ENCODE measurements at regions not wholly inside any gene's neighbourhood (a gene's known extent, or its start where the extent isn't known, plus 50 kb on each side); places are given as distances from the start of the nearest gene placed in this dataset.

DNA sequence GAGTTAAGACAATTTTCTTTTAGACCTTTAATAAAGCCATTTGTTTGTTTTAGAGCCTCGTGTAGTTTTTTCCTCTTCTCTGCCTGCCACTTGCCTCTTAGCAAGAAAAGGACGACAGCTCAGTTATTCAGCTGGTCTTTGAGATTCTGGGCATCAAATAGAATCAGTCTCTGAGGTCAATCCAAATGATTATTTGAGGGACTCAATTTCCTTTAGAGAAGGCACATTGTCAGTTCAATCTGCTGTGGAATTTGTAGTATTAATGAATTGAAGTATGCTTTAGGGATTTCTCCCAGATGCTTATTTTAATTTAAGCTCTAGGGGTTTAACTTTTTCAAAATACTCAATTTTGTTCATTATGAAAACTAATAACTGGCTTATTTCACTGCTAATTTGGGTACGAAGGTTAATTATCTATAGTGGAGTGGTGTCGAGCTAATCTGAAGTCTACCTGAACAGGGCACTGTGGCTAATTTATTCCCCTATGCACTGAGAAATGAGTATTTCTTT lies 841.2 kb upstream of the AUTS2 start:
- Histone ChIP-seq H4K20me1 (ENCODE audit: insufficient read depth, low read length) (no peaks in the 10 kb centered on the region), H3K9me3 (ENCODE audit: low read depth, low read length) (no peaks in the 10 kb centered on the region), H3K4me2 (ENCODE audit: insufficient read depth, low read length) (no peak overlapping the region), H3K27ac (ENCODE audit: low read depth, low read length) (no peak overlapping the region), H3K79me2 (ENCODE audit: insufficient read depth, low read length) (no peaks in the 10 kb centered on the region), H3K4me1 (ENCODE audit: insufficient read depth, low read length) (no peaks in the 10 kb centered on the region), H2AFZ (ENCODE audit: low read length) (no peak overlapping the region), H3K36me3 (ENCODE audit: insufficient read depth, low read length) (no peaks in the 10 kb centered on the region), H3K27me3 (ENCODE audit: insufficient read depth, low read length) (no peaks in the 10 kb centered on the region), H3K4me3 (ENCODE audit: insufficient read depth, low read length) (no peak overlapping the region)
- DNase-seq (ENCODE audit: insufficient read length, low spot score, missing footprints), result no peak
- TF ChIP-seq, protein P1, sequence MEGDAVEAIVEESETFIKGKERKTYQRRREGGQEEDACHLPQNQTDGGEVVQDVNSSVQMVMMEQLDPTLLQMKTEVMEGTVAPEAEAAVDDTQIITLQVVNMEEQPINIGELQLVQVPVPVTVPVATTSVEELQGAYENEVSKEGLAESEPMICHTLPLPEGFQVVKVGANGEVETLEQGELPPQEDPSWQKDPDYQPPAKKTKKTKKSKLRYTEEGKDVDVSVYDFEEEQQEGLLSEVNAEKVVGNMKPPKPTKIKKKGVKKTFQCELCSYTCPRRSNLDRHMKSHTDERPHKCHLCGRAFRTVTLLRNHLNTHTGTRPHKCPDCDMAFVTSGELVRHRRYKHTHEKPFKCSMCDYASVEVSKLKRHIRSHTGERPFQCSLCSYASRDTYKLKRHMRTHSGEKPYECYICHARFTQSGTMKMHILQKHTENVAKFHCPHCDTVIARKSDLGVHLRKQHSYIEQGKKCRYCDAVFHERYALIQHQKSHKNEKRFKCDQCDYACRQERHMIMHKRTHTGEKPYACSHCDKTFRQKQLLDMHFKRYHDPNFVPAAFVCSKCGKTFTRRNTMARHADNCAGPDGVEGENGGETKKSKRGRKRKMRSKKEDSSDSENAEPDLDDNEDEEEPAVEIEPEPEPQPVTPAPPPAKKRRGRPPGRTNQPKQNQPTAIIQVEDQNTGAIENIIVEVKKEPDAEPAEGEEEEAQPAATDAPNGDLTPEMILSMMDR (IDR thresholded peaks at IDR 0.05; ENCODE audit: extremely low read depth, low read depth, low read length), result no peak

DNA sequence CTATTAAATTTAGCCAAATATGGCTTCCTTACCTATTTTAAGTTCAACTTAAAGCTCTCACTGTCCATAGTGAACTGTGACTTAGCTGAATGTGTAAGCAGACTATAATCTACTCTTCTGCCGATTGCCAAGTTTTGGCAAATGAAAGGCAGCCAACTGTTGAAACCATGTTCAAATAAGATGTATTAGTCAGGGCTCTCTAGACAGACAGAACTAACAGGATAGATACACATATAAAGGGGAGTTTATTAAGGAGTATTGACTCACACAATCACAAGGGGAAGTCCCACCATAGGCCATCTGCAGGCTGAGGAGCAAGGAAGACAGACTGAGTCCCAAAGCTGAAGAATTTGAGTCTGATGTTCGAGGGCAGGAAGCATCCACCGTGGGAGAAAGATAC lies 837.7 kb upstream of the AUTS2 start:
- TF ChIP-seq, protein P1 (IDR thresholded peaks at IDR 0.05; ENCODE audit: extremely low read depth, low read depth, low read length), result no peak
- H3K4me2 ChIP-seq (ENCODE audit: insufficient read depth, low read length), result no peak overlapping the region
- no peaks in the 10 kb centered on the region for H3K79me2 ChIP-seq (ENCODE audit: insufficient read depth, low read length)
- H3K27me3 ChIP-seq (ENCODE audit: insufficient read depth, low read length), result no peaks in the 10 kb centered on the region
- no peak overlapping the region for H3K27ac ChIP-seq (ENCODE audit: low read depth, low read length)
- H2AFZ ChIP-seq (ENCODE audit: low read length), result no peak overlapping the region
- H3K4me1 ChIP-seq (ENCODE audit: insufficient read depth, low read length), result no peaks in the 10 kb centered on the region
- H3K9me3 ChIP-seq (ENCODE audit: low read depth, low read length), result no peaks in the 10 kb centered on the region
- no peak overlapping the region for H3K4me3 ChIP-seq (ENCODE audit: insufficient read depth, low read length)
- no peaks in the 10 kb centered on the region for H4K20me1 ChIP-seq (ENCODE audit: insufficient read depth, low read length)
- DNase-seq (ENCODE audit: insufficient read length, low spot score, missing footprints), result no peak
- H3K36me3 ChIP-seq (ENCODE audit: insufficient read depth, low read length), result no peaks in the 10 kb centered on the region

DNA sequence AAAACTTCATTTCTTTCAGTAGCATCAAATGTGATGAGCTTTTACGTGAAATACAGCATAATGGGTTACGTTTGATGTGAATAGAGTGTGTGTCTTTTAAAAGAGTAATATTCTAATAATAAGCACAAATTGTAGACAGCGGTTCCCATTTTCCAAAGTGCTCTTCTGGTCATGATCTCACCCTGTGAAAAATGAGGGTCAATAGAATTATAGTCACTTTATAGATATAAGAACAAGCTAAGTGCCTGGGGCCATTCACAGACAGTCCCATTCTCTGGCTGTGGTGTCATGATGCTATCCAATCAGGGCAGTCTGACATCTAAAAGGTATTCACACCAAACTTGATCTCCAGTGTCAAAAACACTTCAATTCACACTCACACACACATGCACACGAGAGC lies 830.8 kb upstream of the AUTS2 start:
- DNase-seq (ENCODE audit: insufficient read length, low spot score, missing footprints), result no peak
- H3K9me3 ChIP-seq (ENCODE audit: low read depth, low read length), result no peaks in the 10 kb centered on the region
- no peaks in the 10 kb centered on the region for H3K4me1 ChIP-seq (ENCODE audit: insufficient read depth, low read length)
- H3K4me3 ChIP-seq (ENCODE audit: insufficient read depth, low read length), result no peak overlapping the region
- no peaks in the 10 kb centered on the region for H4K20me1 ChIP-seq (ENCODE audit: insufficient read depth, low read length)
- no peak overlapping the region for H2AFZ ChIP-seq (ENCODE audit: low read length)
- TF ChIP-seq, protein P1 (IDR thresholded peaks at IDR 0.05; ENCODE audit: extremely low read depth, low read depth, low read length), result no peak
- no peak overlapping the region for H3K4me2 ChIP-seq (ENCODE audit: insufficient read depth, low read length)
- H3K27me3 ChIP-seq (ENCODE audit: insufficient read depth, low read length), result no peaks in the 10 kb centered on the region
- no peaks in the 10 kb centered on the region for H3K36me3 ChIP-seq (ENCODE audit: insufficient read depth, low read length)
- H3K79me2 ChIP-seq (ENCODE audit: insufficient read depth, low read length), result no peaks in the 10 kb centered on the region
- H3K27ac ChIP-seq (ENCODE audit: low read depth, low read length), result no peak overlapping the region

DNA sequence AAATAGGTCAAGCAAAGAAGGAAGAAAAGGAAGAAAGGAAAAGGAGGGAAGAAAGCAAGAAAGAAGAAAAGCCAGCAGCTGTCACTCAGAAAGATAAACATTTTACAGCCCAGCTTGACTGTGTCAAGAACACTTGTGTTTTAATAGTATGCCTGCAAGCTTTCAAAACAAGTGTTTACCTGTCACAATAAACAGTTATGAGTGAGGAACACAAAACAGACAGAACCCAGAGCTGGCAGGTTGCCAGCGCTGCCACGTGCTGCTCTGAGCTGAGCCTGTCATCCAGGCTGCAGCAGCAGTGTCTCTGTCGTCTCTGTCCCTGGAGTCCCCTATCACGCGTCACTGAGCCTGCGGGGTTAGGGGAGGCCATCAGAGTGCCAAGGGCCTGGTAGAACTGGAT lies 827.6 kb upstream of the AUTS2 start:
- H3K4me1 ChIP-seq (ENCODE audit: insufficient read depth, low read length), result no peaks in the 10 kb centered on the region
- TF ChIP-seq, protein P1 (IDR thresholded peaks at IDR 0.05; ENCODE audit: extremely low read depth, low read depth, low read length), result no peak
- H3K36me3 ChIP-seq (ENCODE audit: insufficient read depth, low read length), result no peaks in the 10 kb centered on the region
- H4K20me1 ChIP-seq (ENCODE audit: insufficient read depth, low read length), result no peaks in the 10 kb centered on the region
- peak; percentile 43 for DNase-seq (ENCODE audit: insufficient read length, low spot score, missing footprints)
- H3K4me2 ChIP-seq (ENCODE audit: insufficient read depth, low read length), result peak overlapping the region; percentile 22
- no peaks in the 10 kb centered on the region for H3K27me3 ChIP-seq (ENCODE audit: insufficient read depth, low read length)
- H3K4me3 ChIP-seq (ENCODE audit: insufficient read depth, low read length), result no peak overlapping the region
- no peak overlapping the region for H2AFZ ChIP-seq (ENCODE audit: low read length)
- H3K27ac ChIP-seq (ENCODE audit: low read depth, low read length), result no peak overlapping the region
- H3K79me2 ChIP-seq (ENCODE audit: insufficient read depth, low read length), result no peaks in the 10 kb centered on the region
- no peaks in the 10 kb centered on the region for H3K9me3 ChIP-seq (ENCODE audit: low read depth, low read length)

All from osteoblast (primary cell).